CD4-positive, CD25-positive, alpha-beta regulatory T cell (primary cell): ENCODE measurements at regions not wholly inside any gene's neighbourhood (a gene's known extent, or its start where the extent isn't known, plus 50 kb on each side); places are given as distances from the start of the nearest gene placed in this dataset.

ENCODE experiments used
- ATAC-seq, 2 donors: fragments of 150-1000 bp; cut with Tn5 transposase; one replicate each; pipeline ENCODE4 v1.10.0; 2021; ENCODE audit warnings: low read depth in 2 of 2, moderate number of reproducible peaks in 2 of 2, moderate library complexity in 1 of 2
- DNase-seq, 3 donors: peaks; one replicate each; pipeline versions ENCODE4 v3.0.0 to v3.0.0-alpha.2; 2012 to 2022; ENCODE audit warnings: mixed read lengths in 1 of 3
- H3K27ac ChIP-seq: one replicate; pipeline ENCODE4 v1.7.0; 2013; ENCODE audit warnings: mild to moderate bottlenecking, low read length; ENCODE audit not compliant: insufficient read depth, poor library complexity, severe bottlenecking
- H3K27me3 ChIP-seq: one replicate; pipeline ENCODE4 v1.7.0; 2013; ENCODE audit warnings: low read length; ENCODE audit not compliant: control insufficient read depth, insufficient read depth
- H3K36me3 ChIP-seq: one replicate; pipeline ENCODE4 v1.7.0; 2013; ENCODE audit warnings: mild to moderate bottlenecking, low read length, moderate library complexity; ENCODE audit not compliant: control insufficient read depth, insufficient read depth
- H3K4me1 ChIP-seq: 2 replicates; pipeline ENCODE4 v1.7.0; 2013; ENCODE audit warnings: mild to moderate bottlenecking, low read length; ENCODE audit not compliant: insufficient read depth, control insufficient read depth, poor library complexity, severe bottlenecking
- H3K4me3 ChIP-seq: one replicate; pipeline ENCODE4 v1.7.0; 2013; ENCODE audit warnings: low read depth, mild to moderate bottlenecking, low read length, moderate library complexity
- H3K9me3 ChIP-seq, 2 experiments: 1 replicate in 1 of 2; 2 replicates in 1 of 2; pipeline ENCODE4 v1.7.0; 2013; ENCODE audit warnings: low read length in 2 of 2, mild to moderate bottlenecking in 1 of 2, moderate library complexity in 1 of 2; ENCODE audit not compliant: control insufficient read depth in 2 of 2
- H3K27ac Mint-ChIP-seq, 3 donors: one replicate each; pipeline ENCODE4 v1.8.0; 2020 to 2022; ENCODE audit warnings: mild to moderate bottlenecking in 3 of 3, mixed read lengths in 3 of 3, moderate library complexity in 2 of 3
- H3K27me3 Mint-ChIP-seq: one replicate; pipeline ENCODE4 v1.8.0; 2022; ENCODE audit warnings: mild to moderate bottlenecking, mixed read lengths
- H3K36me3 Mint-ChIP-seq: one replicate; pipeline ENCODE4 v1.8.0; 2020; ENCODE audit warnings: mixed read lengths
- H3K4me1 Mint-ChIP-seq, 4 donors: one replicate each; pipeline ENCODE4 v1.8.0; 2020 to 2022; ENCODE audit warnings: mixed read lengths in 4 of 4, mild to moderate bottlenecking in 1 of 4
- H3K4me3 Mint-ChIP-seq, 4 donors: one replicate each; pipeline ENCODE4 v1.8.0; 2020 to 2022; ENCODE audit warnings: mild to moderate bottlenecking in 4 of 4, mixed read lengths in 4 of 4, moderate library complexity in 3 of 4
- H3K9me3 Mint-ChIP-seq, 7 donors: one replicate each; pipeline ENCODE4 v1.8.0; 2020 to 2022; ENCODE audit warnings: mixed read lengths in 7 of 7, mild to moderate bottlenecking in 3 of 7, moderate library complexity in 2 of 7

DNA sequence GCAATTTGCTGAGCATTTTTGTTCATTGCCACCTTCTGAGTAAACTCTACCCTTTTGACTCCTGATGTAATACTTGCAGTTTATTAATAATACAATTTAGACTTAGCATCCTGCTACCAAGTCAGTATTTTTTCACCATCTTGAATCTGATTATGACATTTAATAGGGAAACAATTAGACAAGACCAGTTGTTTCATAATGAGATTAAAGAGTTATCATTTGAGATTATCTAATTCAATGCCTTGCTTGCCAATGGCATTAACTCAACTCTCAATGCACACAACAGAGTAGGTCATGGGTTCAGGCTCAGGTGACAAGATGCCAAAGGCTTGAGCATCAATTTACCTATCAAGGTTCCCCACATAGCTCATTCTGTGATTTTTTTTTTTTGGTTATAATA, 488.4 kb downstream of the DISC1 start:
- H3K9me3 Mint-ChIP-seq: peaks cover 0 to 5% (median 0%) of the 10 kb centered on the region in 7 donors
- H3K4me3 Mint-ChIP-seq: no peak overlapping the region
- Histone ChIP-seq H3K4me3 (no peak overlapping the region), H3K27me3 (no peaks in the 10 kb centered on the region), H3K36me3 (no peaks in the 10 kb centered on the region), H3K9me3 (no peaks in the 10 kb centered on the region), H3K4me1 (no peaks in the 10 kb centered on the region), H3K27ac (no peak overlapping the region)
- no peak for ATAC-seq
- no peak for DNase-seq
- no peaks in the 10 kb centered on the region for H3K36me3 Mint-ChIP-seq
- H3K27ac Mint-ChIP-seq: no peak overlapping the region
- H3K4me1 Mint-ChIP-seq: no peaks in the 10 kb centered on the region
- no peaks in the 10 kb centered on the region for H3K27me3 Mint-ChIP-seq

GRCh38 chr1:232112076-232112475, 485.5 kb downstream of the DISC1 start:
- no peaks in the 10 kb centered on the region for H3K27me3 ChIP-seq
- H3K27ac ChIP-seq: no peak overlapping the region
- no peaks in the 10 kb centered on the region for H3K9me3 ChIP-seq
- ATAC-seq: no peak
- no peak overlapping the region for H3K4me3 Mint-ChIP-seq
- H3K4me1 Mint-ChIP-seq: no peaks in the 10 kb centered on the region
- H3K4me3 ChIP-seq: no peak overlapping the region
- no peaks in the 10 kb centered on the region for H3K4me1 ChIP-seq
- no peak overlapping the region for H3K27ac Mint-ChIP-seq
- H3K9me3 Mint-ChIP-seq: peaks cover 0 to 5% (median 0%) of the 10 kb centered on the region in 7 donors
- H3K27me3 Mint-ChIP-seq: peaks cover 5% of the 10 kb centered on the region
- no peaks in the 10 kb centered on the region for H3K36me3 ChIP-seq
- DNase-seq: no peak
- no peaks in the 10 kb centered on the region for H3K36me3 Mint-ChIP-seq

- no peaks in the 10 kb centered on the region for H3K27me3 ChIP-seq
- H3K27ac ChIP-seq: no peak overlapping the region
- no peak overlapping the region for H3K4me3 ChIP-seq
- Mint-ChIP-seq H3K27ac (no peak overlapping the region), H3K4me3 (no peak overlapping the region), H3K9me3 (peaks cover 0 to 5% (median 0%) of the 10 kb centered on the region in 7 donors), H3K4me1 (no peaks in the 10 kb centered on the region), H3K36me3 (no peaks in the 10 kb centered on the region), H3K27me3 (peaks cover 5% of the 10 kb centered on the region)
- no peak for ATAC-seq
- no peaks in the 10 kb centered on the region for H3K36me3 ChIP-seq
- DNase-seq: no peak
- H3K9me3 ChIP-seq: no peaks in the 10 kb centered on the region
- no peaks in the 10 kb centered on the region for H3K4me1 ChIP-seq
Measured at GRCh38 chr1:232111611-232112010, 485.0 kb downstream of the DISC1 start.

DNA sequence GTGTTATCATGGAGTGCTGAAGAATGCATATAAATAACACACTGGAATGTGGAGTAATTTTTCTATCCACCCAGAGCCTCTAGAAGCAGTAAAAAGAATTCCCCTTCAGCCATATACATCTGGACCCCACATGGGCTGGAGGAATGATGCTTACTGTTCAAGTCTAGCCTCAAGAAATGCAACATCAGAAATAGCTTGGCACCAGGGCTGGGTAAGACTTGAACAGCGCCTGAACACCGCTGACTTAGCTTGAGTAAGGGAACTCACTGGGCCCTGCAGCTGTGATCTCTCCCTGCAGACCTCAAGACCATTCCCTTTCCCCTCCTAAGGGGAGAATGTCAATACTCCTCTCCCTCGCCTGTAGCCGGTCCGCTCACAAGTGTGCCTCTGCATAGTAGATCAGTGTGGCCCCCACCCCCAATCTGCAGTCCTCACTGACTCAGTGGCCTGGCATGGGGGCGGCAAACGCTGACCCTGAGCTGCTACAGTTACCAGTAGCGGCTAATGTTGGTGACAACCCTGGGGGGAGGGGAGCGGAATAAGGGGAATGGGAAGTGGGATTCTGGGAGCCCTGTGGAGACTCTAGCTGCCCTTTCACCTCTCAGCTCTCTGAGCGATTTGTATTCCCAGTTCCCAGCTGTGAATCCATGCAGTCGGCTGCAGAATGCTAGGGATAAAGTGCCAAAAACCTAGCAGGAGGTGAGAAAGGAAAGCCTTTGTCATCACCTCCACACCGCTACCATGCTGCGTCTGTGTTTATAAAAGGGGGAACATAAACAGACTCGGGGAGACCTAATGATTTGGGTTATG, 483.9 kb downstream of the DISC1 start:
- Histone ChIP-seq H3K4me3 (no peak overlapping the region), H3K27me3 (no peaks in the 10 kb centered on the region), H3K4me1 (no peaks in the 10 kb centered on the region), H3K9me3 (no peaks in the 10 kb centered on the region), H3K36me3 (no peaks in the 10 kb centered on the region), H3K27ac (no peak overlapping the region)
- H3K27me3 Mint-ChIP-seq: peaks cover 5% of the 10 kb centered on the region
- no peak overlapping the region for H3K27ac Mint-ChIP-seq
- ATAC-seq: no peak
- DNase-seq: no peak
- H3K9me3 Mint-ChIP-seq: peaks cover 0 to 2% (median 0%) of the 10 kb centered on the region in 7 donors
- H3K36me3 Mint-ChIP-seq: no peaks in the 10 kb centered on the region
- H3K4me3 Mint-ChIP-seq: no peak overlapping the region
- H3K4me1 Mint-ChIP-seq: no peaks in the 10 kb centered on the region

- H3K9me3 ChIP-seq: no peaks in the 10 kb centered on the region
- no peak overlapping the region for H3K27ac Mint-ChIP-seq
- H3K9me3 Mint-ChIP-seq: peaks cover 0 to 2% (median 0%) of the 10 kb centered on the region in 7 donors
- H3K27ac ChIP-seq: no peak overlapping the region
- ATAC-seq (no peak), DNase-seq (no peak)
- no peaks in the 10 kb centered on the region for H3K27me3 ChIP-seq
- no peaks in the 10 kb centered on the region for H3K4me1 Mint-ChIP-seq
- no peak overlapping the region for H3K4me3 Mint-ChIP-seq
- H3K36me3 ChIP-seq: no peaks in the 10 kb centered on the region
- no peaks in the 10 kb centered on the region for H3K4me1 ChIP-seq
- no peak overlapping the region for H3K4me3 ChIP-seq
- H3K36me3 Mint-ChIP-seq: no peaks in the 10 kb centered on the region
- H3K27me3 Mint-ChIP-seq: peaks cover 5% of the 10 kb centered on the region
Measured at GRCh38 chr1:232109391-232109790, 482.8 kb downstream of the DISC1 start.

DNA sequence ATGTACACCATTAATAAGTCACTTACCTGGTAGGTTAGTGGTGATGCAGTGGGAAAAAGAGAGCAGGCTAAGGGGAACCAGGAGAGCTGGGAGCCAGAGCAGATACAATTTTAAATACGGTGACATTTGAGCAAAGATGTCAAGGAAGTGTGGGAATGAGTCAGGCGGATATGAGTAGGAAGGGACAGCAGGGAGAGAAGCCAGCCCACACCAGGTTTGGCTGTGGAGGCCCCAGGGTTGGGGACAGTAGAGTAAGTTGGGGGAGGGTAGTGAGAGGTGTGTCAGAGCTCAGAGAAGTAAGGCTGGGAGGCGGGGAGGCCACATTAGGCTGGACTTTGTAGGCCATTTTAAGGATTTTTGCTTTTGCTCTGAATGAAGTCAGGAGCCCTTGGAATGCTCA, 482.0 kb downstream of the DISC1 start:
- Mint-ChIP-seq H3K9me3 (peaks cover 0 to 2% (median 0%) of the 10 kb centered on the region in 7 donors), H3K27me3 (peaks cover 11% of the 10 kb centered on the region), H3K4me3 (no peak overlapping the region), H3K27ac (no peak overlapping the region), H3K36me3 (no peaks in the 10 kb centered on the region), H3K4me1 (no peaks in the 10 kb centered on the region)
- no peak for DNase-seq
- ATAC-seq: no peak
- Histone ChIP-seq H3K4me3 (no peak overlapping the region), H3K27me3 (no peaks in the 10 kb centered on the region), H3K27ac (no peak overlapping the region), H3K4me1 (no peaks in the 10 kb centered on the region), H3K36me3 (no peaks in the 10 kb centered on the region), H3K9me3 (no peaks in the 10 kb centered on the region)

DNA sequence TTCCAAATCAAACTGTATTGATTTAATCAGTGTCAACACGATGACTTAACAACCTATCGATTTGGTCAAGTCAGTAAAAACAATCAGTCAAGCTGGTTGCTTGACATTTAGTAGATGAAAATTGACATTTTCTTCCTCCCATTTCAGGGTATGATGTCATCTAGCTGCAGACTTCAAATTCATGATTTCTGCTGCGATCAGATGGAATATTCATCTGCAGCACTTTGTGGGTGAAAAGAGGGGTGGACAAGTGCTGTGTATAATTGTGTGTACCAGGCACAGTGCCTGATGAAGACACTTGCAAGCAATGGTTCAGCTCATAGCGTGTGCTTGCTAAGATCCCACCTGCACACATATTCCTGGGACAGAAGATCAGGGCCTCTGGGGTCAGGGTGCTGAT, 479.8 kb downstream of the DISC1 start:
- DNase-seq (no peak), ATAC-seq (no peak)
- no peak overlapping the region for H3K4me3 ChIP-seq
- no peaks in the 10 kb centered on the region for H3K36me3 ChIP-seq
- no peak overlapping the region for H3K27ac ChIP-seq
- no peaks in the 10 kb centered on the region for H3K27me3 ChIP-seq
- Mint-ChIP-seq H3K9me3 (peaks cover 0 to 2% (median 0%) of the 10 kb centered on the region in 7 donors), H3K27ac (no peak overlapping the region), H3K36me3 (no peaks in the 10 kb centered on the region), H3K4me1 (no peaks in the 10 kb centered on the region), H3K4me3 (no peak overlapping the region), H3K27me3 (peaks cover 11% of the 10 kb centered on the region)
- no peaks in the 10 kb centered on the region for H3K4me1 ChIP-seq
- no peaks in the 10 kb centered on the region for H3K9me3 ChIP-seq

GRCh38 chr1:232105561-232105960, 479.0 kb downstream of the DISC1 start:
- Histone ChIP-seq H3K27me3 (no peaks in the 10 kb centered on the region), H3K27ac (no peak overlapping the region), H3K36me3 (no peaks in the 10 kb centered on the region), H3K9me3 (no peaks in the 10 kb centered on the region), H3K4me3 (no peak overlapping the region), H3K4me1 (no peaks in the 10 kb centered on the region)
- DNase-seq (no peak), ATAC-seq (no peak)
- Mint-ChIP-seq H3K9me3 (no peaks in the 10 kb centered on the region), H3K4me3 (no peak overlapping the region), H3K27me3 (peaks cover 11% of the 10 kb centered on the region), H3K36me3 (no peaks in the 10 kb centered on the region), H3K4me1 (no peaks in the 10 kb centered on the region), H3K27ac (no peak overlapping the region)
